HFFc6 (cell line): ENCODE measurements at regions not wholly inside any gene's neighbourhood (a gene's known extent, or its start where the extent isn't known, plus 50 kb on each side); places are given as distances from the start of the nearest gene placed in this dataset.

ENCODE experiments used
- DNase-seq: peaks from one replicate; pipeline ENCODE4 v3.0.0-alpha.2; 2018
- H3K27ac Mint-ChIP-seq: 2 replicates; pipeline ENCODE4 v1.8.0; 2020; ENCODE audit warnings: mild to moderate bottlenecking, mixed read lengths
- H3K27me3 Mint-ChIP-seq: 2 replicates; pipeline ENCODE4 v1.8.0; 2021; ENCODE audit warnings: mild to moderate bottlenecking, moderate library complexity, mixed read lengths; ENCODE audit not compliant: insufficient read depth
- H3K36me3 Mint-ChIP-seq: 2 replicates; pipeline ENCODE4 v1.8.0; 2021; ENCODE audit warnings: low read depth, mixed read lengths
- H3K4me1 Mint-ChIP-seq: 2 replicates; pipeline ENCODE4 v1.8.0; 2020; ENCODE audit warnings: low read depth, mixed read lengths
- H3K4me3 Mint-ChIP-seq: 2 replicates; pipeline ENCODE4 v1.8.0; 2020; ENCODE audit warnings: mild to moderate bottlenecking, moderate library complexity, mixed read lengths
- H3K9me3 Mint-ChIP-seq: 2 replicates; pipeline ENCODE4 v1.8.0; 2020; ENCODE audit warnings: mild to moderate bottlenecking, mixed read lengths
- TF ChIP-seq, protein P1 (sequence below): fragments of 200-600 bp; sonication (generic); IDR thresholded peaks from 2 replicates; pipeline ENCODE4 v1.5.0; 2021; ENCODE audit warnings: antibody characterized with exemption, mild to moderate bottlenecking

DNA sequence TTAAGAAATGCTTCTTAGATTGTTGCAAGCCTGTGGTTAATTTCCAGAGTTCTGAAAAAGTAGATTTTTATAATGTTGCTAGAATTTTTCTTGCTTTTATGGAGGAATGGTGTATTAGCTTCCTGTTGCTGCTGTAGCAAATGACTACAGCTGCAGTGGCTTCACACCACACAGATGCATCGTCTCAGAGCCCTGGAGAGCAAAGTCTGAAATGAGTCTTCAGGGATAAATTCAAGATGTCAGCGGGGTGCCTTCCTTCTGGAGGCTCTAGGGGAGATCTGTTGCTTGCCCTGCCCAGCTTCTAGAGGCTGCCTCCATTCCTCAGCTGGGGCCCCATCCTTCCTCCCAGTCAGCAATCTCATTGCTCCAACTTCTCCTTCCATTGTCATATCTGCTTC, 187.8 kb downstream of the ZNF516 start:
- Mint-ChIP-seq H3K9me3 (no peaks in the 10 kb centered on the region), H3K36me3 (no peaks in the 10 kb centered on the region), H3K27ac (no peak overlapping the region), H3K4me1 (no peaks in the 10 kb centered on the region), H3K4me3 (no peak overlapping the region), H3K27me3 (peaks cover 11% of the 10 kb centered on the region)
- no peak for DNase-seq
- TF ChIP-seq, protein P1, sequence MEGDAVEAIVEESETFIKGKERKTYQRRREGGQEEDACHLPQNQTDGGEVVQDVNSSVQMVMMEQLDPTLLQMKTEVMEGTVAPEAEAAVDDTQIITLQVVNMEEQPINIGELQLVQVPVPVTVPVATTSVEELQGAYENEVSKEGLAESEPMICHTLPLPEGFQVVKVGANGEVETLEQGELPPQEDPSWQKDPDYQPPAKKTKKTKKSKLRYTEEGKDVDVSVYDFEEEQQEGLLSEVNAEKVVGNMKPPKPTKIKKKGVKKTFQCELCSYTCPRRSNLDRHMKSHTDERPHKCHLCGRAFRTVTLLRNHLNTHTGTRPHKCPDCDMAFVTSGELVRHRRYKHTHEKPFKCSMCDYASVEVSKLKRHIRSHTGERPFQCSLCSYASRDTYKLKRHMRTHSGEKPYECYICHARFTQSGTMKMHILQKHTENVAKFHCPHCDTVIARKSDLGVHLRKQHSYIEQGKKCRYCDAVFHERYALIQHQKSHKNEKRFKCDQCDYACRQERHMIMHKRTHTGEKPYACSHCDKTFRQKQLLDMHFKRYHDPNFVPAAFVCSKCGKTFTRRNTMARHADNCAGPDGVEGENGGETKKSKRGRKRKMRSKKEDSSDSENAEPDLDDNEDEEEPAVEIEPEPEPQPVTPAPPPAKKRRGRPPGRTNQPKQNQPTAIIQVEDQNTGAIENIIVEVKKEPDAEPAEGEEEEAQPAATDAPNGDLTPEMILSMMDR, result no peak

DNA sequence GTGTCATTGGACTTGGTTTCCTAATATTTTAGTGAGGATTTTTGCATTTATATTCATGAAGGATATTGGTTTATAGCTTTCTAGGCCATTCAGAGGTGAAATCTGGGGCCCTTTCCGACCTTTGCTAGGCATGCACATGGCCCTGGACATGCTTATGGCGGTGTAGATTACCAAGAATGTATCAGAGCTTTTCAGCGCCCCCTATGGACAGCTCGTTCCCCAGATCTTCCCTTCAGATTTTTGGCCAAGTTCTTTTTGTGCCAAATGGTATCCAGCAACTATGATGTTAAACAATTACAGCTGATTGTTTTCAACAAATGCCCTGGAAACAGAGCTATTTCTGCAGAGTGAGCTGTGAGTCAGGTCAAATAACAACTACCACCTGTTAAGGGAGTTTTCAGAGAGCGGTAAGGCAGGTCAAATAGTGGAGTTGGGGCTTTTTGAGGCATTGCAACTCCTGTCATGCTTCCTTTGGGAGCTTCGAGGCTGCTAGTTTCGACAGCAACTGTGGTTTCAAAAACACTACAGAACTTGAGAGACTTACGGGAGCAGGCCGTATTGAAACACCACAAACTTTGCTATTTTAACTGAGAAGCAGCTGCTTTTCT, 188.3 kb downstream of the ZNF516 start:
- H3K4me1 Mint-ChIP-seq, result no peaks in the 10 kb centered on the region
- H3K9me3 Mint-ChIP-seq, result no peaks in the 10 kb centered on the region
- DNase-seq, result no peak
- H3K27me3 Mint-ChIP-seq, result peaks cover 13% of the 10 kb centered on the region
- H3K27ac Mint-ChIP-seq, result no peak overlapping the region
- no peak overlapping the region for H3K4me3 Mint-ChIP-seq
- TF ChIP-seq, protein P1, result peak; percentile 56
- H3K36me3 Mint-ChIP-seq, result no peaks in the 10 kb centered on the region

DNA sequence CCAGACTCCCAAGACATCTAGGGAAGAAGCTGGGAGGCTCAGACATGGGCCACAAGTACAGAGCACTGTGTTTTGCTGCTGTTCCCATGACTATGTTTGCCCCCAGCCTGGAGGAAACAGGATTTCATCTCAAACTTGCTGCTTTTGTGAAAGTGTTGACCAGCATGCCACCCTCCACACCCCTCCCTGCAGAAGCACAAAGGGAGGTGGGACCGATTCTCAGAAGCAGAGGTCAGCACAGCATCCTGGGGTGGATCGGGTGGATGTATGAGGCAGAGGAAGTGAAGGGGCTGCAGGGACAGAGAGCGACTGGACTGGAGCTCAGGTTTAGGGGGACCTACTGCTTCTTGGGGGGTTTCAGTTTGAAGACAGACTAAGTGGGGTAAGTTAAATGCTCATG, 209.2 kb downstream of the ZNF516 start:
- TF ChIP-seq, protein P1, result no peak
- H3K36me3 Mint-ChIP-seq, result no peaks in the 10 kb centered on the region
- DNase-seq, result no peak
- H3K4me3 Mint-ChIP-seq, result no peak overlapping the region
- no peak overlapping the region for H3K27ac Mint-ChIP-seq
- H3K27me3 Mint-ChIP-seq, result no peaks in the 10 kb centered on the region
- no peaks in the 10 kb centered on the region for H3K4me1 Mint-ChIP-seq
- peaks cover 5% of the 10 kb centered on the region; the same call in 1 of the 2 replicates for H3K9me3 Mint-ChIP-seq

DNA sequence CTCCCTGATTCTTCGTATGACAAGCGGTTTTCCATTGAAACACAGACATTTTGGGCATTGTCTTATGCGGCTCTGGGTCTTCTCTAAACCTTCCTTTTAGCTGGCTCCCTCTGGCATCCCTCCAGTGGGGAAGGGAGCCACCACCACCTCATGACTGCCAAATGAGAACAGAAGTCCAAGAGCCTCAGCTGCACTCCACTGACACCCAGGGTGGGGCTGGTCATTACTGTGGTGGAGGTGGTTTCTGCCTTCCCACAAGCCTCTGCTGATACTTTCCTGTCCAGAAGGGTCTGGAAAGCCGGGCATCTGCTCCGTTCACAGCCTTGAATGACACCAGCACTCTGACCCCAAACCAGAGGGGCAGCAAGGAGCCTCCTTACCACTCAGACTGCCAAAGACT, 213.5 kb downstream of the ZNF516 start:
- peaks cover 2% of the 10 kb centered on the region for H3K27me3 Mint-ChIP-seq
- H3K4me3 Mint-ChIP-seq, result no peak overlapping the region
- no peaks in the 10 kb centered on the region for H3K9me3 Mint-ChIP-seq
- H3K27ac Mint-ChIP-seq, result no peak overlapping the region
- no peak for DNase-seq
- TF ChIP-seq, protein P1, result no peak
- no peaks in the 10 kb centered on the region for H3K36me3 Mint-ChIP-seq
- no peaks in the 10 kb centered on the region for H3K4me1 Mint-ChIP-seq

DNA sequence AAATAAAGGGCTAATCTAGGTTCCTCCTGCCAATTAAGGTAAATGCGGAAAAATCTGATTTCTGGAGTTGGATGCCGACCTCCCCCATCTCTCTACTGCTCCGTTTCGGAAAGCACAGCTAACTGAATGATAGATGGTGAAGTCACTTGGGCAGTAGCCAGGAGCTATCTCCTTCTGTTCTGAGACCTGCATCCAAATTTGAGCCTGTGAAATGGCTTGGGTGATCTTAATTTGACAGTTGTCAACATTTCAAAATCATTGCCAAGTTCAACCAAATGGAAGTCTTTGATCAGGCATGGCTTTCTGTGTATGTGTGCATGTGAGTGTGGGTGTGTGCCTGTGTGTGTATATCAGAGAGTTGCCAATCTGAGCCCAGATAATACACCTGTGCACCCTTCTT, 217.2 kb downstream of the ZNF516 start:
- peaks cover 4% of the 10 kb centered on the region for H3K27me3 Mint-ChIP-seq
- TF ChIP-seq, protein P1, result no peak
- H3K36me3 Mint-ChIP-seq, result no peaks in the 10 kb centered on the region
- H3K9me3 Mint-ChIP-seq, result no peaks in the 10 kb centered on the region
- no peak for DNase-seq
- no peak overlapping the region for H3K27ac Mint-ChIP-seq
- no peak overlapping the region for H3K4me3 Mint-ChIP-seq
- peaks cover 7% of the 10 kb centered on the region for H3K4me1 Mint-ChIP-seq
